HG03064 (cell line): ENCODE measurements at regions not wholly inside any gene's neighbourhood (a gene's known extent, or its start where the extent isn't known, plus 50 kb on each side); places are given as distances from the start of the nearest gene placed in this dataset.

ENCODE experiments used
- ATAC-seq: cut with Tn5 transposase; IDR thresholded peaks from one replicate; pipeline ENCODE4 v1.9.1; 2021; ENCODE audit warnings: low read depth; ENCODE audit not compliant: unreplicated experiment

- no peak for ATAC-seq
Observed at GRCh38 chr5:109917154-109917546, 227.4 kb downstream of the MAN2A1 start.

- ATAC-seq, result no peak
Observed at GRCh38 chr5:109917966-109918365, 228.2 kb downstream of the MAN2A1 start.

- ATAC-seq, result no peak
Observed at GRCh38 chr5:109920736-109921135, 231.0 kb downstream of the MAN2A1 start.

GRCh38 chr5:109921735-109922380, 232.1 kb downstream of the MAN2A1 start:
- ATAC-seq, result no peak

- no peak for ATAC-seq
Observed at GRCh38 chr5:109922381-109922995, 232.8 kb downstream of the MAN2A1 start.

GRCh38 chr5:109923205-109923604, 233.5 kb downstream of the MAN2A1 start:
- ATAC-seq, result no peak

- ATAC-seq, result no peak
Observed at GRCh38 chr5:109924237-109925107, 234.7 kb downstream of the MAN2A1 start.

DNA sequence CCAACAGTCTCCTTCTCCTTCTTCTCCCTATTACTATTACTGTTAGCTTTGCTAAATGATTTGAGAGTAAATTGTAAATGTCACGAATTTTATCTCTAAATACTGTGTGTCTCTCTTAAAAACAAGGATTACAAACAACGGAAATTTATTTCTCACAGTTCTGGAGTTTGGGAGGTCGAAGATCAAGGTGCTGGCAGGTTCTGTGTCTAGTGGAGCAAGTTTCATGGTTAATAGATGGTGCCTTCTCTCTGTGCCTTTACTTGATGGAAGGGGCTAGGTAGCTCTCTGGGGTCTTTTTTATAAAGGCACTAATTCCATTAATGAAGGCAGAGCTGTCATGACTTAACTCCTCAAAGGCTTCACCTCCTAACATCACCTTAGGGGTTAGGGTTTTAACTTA, 237.9 kb downstream of the MAN2A1 start:
- ATAC-seq, result no peak

- no peak for ATAC-seq
Observed at GRCh38 chr5:109928046-109928445, 238.3 kb downstream of the MAN2A1 start.

- ATAC-seq, result no peak
Observed at GRCh38 chr5:109928811-109929210, 239.1 kb downstream of the MAN2A1 start.

DNA sequence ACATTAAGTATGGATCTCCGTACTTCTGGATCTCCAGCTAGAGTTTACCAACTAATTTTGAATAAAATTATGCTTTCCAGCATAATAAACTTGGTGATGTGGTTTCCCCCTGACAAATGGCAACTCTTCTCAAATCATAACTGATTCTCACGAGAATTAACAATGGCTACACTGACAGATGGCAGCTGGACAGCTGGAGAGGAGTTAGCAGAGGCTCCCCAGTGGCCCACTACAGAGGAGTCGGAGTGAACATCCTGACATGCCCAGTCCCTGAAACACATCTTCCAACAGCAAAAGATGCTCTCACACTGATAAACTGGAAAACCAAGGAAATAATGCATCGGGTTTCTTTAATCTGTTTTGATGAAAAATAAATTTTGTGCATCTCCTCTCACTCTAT, 239.6 kb downstream of the MAN2A1 start:
- ATAC-seq, result no peak

GRCh38 chr5:109929911-109930310, 240.2 kb downstream of the MAN2A1 start:
- ATAC-seq, result no peak

- ATAC-seq, result no peak
Observed at GRCh38 chr5:109931049-109931780, 241.5 kb downstream of the MAN2A1 start.

GRCh38 chr5:109935833-109936490, 246.2 kb downstream of the MAN2A1 start:
- no peak for ATAC-seq

DNA sequence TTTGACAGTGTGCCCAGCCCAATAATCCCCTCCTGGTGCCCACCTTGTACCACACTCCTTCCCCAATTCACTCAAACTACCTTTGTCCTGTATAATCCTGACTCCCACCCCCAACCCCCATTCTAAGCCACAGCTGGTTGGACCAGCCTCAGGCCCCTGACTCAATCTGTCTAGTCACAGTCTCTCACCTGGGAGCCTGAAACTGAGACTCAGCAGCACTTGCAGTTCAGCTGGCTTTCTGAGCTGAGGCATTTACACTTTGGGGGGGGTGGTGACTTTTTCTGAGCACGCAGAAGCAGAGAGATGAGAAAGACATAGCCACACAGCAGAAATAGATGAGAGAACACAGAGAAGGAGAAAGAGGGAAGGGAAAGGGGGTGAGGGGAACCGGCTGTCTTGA, 247.3 kb downstream of the MAN2A1 start:
- peak; percentile 78 for ATAC-seq

- no peak for ATAC-seq
Observed at GRCh38 chr5:109937951-109938350, 248.2 kb downstream of the MAN2A1 start.

DNA sequence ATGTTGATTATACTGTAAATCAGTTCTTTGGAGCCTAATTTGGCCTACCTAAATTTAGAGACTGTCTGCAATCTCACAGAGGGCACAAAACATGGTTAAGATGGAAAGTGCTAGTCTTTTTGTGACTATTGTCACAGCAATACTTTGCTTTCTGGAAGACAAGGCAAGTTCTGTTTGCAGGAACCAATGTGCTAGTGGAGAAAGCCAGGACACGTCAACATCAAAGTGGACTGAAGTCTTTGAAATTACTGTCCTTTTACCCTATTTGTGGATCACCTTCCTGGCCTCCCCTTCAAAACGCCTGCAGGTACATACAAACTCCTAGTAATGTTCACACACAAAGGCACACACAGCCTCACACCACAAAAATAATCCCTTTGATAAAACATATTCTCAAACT, 248.7 kb downstream of the MAN2A1 start:
- ATAC-seq, result no peak

GRCh38 chr5:109939116-109939682, 249.5 kb downstream of the MAN2A1 start:
- no peak for ATAC-seq

GRCh38 chr5:109942646-109943045, 252.9 kb downstream of the MAN2A1 start:
- ATAC-seq, result no peak

DNA sequence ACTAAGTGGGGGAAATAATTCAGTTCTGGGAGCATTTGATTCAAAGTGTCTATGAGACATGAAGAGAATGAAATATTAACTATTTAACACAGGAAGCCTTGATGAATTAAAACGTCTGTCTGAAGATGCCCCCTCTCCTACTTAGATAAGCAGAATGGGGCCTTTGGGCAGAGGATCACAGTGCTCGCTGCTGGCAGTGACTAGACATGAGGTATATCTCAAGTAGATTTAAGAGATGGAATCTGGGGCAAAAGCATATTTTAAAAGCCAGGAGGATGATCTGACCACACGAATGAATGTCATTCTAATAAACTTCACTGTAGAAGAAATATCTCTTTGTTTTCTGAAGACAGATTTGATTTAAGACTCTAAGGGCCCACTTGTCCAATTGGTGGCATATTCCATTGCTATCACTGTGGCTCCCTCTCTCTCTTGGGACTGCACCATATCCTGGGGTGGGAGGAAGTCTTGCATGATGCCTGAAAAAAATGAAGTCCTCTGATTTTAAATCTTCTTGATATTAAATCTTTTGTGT, 254.0 kb downstream of the MAN2A1 start:
- no peak for ATAC-seq
